H1 (cell line): ENCODE measurements at regions not wholly inside any gene's neighbourhood (a gene's known extent, or its start where the extent isn't known, plus 50 kb on each side); places are given as distances from the start of the nearest gene placed in this dataset.

Source experiments
- CTCF ChIA-PET: fragments of 300-600 bp; sonication (Branson Sonifier 250); formaldehyde crosslinking; loops from one replicate; lab custom pipeline; 2021; ENCODE audit not compliant: partially characterized antibody; lab: Charles Lee
- POLR2A ChIA-PET: fragments of 300-600 bp; sonication (Branson Sonifier 250); formaldehyde crosslinking; loops from one replicate; lab custom pipeline; 2021; ENCODE audit warnings: inconsistent platforms; ENCODE audit not compliant: partially characterized antibody; lab: Charles Lee
- DNase-seq, 2 experiments: peaks; one replicate each; pipeline versions ENCODE4 v3.0.0 to v3.0.0-alpha.2; 2010 to 2022; ENCODE audit warnings: low spot score in 2 of 2, low read depth in 1 of 2, mixed read lengths in 1 of 2
- FAIRE-seq: peaks from 2 replicates; lab custom pipeline; 2011; peaks lifted over from hg19 to GRCh38; lab: Jason Lieb, UNC
- H2AFZ ChIP-seq: 2 replicates; pipeline ENCODE4 v1.8.1; 2012; ENCODE audit warnings: low read length, inconsistent platforms
- H2AK5ac ChIP-seq: 2 replicates; pipeline ENCODE4 v1.6.1; 2013; ENCODE audit warnings: low read depth, low read length
- H2BK120ac ChIP-seq: replicated peaks from 2 replicates; pipeline ENCODE3; 2013; ENCODE audit warnings: low read depth, low read length, inconsistent platforms
- H2BK12ac ChIP-seq: 2 replicates; pipeline ENCODE4 v1.6.1; 2013; ENCODE audit warnings: low read depth, low read length
- H2BK15ac ChIP-seq: 2 replicates; pipeline ENCODE4 v1.6.1; 2013; ENCODE audit warnings: low read length
- H2BK20ac ChIP-seq: 2 replicates; pipeline ENCODE4 v1.6.1; 2013; ENCODE audit warnings: low read length
- H2BK5ac ChIP-seq: 2 replicates; pipeline ENCODE4 v1.6.1; 2013; ENCODE audit warnings: low read depth, low read length
- H3K14ac ChIP-seq: 2 replicates; pipeline ENCODE4 v1.6.1; 2013; ENCODE audit warnings: inconsistent platforms; ENCODE audit not compliant: insufficient read length
- H3K18ac ChIP-seq: 2 replicates; pipeline ENCODE4 v1.6.1; 2013; ENCODE audit warnings: low read length; ENCODE audit errors: extremely low read depth
- H3K23ac ChIP-seq: 2 replicates; pipeline ENCODE4 v1.6.1; 2013; ENCODE audit warnings: inconsistent platforms; ENCODE audit not compliant: insufficient read length
- H3K23me2 ChIP-seq: 2 replicates; pipeline ENCODE4 v1.6.1; 2013; ENCODE audit warnings: low read depth, low read length
- H3K27ac ChIP-seq: 2 replicates; pipeline ENCODE4 v1.6.1; 2011; ENCODE audit warnings: low read depth, low read length, inconsistent platforms
- H3K27me3 ChIP-seq, 4 experiments: replicated peaks in 1 of 4; 1 replicate in 1 of 4; 2 replicates in 3 of 4; pipeline versions ENCODE4 v1.6.1 to v1.8.1; 2011 to 2013; ENCODE audit warnings: low read length in 3 of 4, mild to moderate bottlenecking in 3 of 4, inconsistent platforms in 2 of 4, mixed read lengths in 2 of 4, moderate library complexity in 1 of 4; ENCODE audit not compliant: control insufficient read depth in 3 of 4, insufficient read depth in 3 of 4; ENCODE audit errors: extremely low read depth in 1 of 4
- H3K36me3 ChIP-seq, 4 experiments: 2 replicates each; pipeline versions ENCODE4 v1.6.1 to v1.8.1; 2011 to 2013; ENCODE audit warnings: mild to moderate bottlenecking in 4 of 4, low read length in 3 of 4, moderate library complexity in 2 of 4, control low read depth in 1 of 4, inconsistent platforms in 1 of 4; ENCODE audit not compliant: insufficient read depth in 4 of 4, control insufficient read depth in 2 of 4
- H3K4ac ChIP-seq: replicated peaks from 2 replicates; pipeline ENCODE3; 2013; ENCODE audit warnings: low read length, low read depth, mixed read lengths, inconsistent platforms; ENCODE audit not compliant: insufficient read length
- H3K4me1 ChIP-seq, 4 experiments: replicated peaks in 1 of 4; 1 replicate in 1 of 4; 2 replicates in 3 of 4; pipeline versions ENCODE4 v1.6.1 to v1.8.1; 2011 to 2013; ENCODE audit warnings: low read length in 3 of 4, inconsistent platforms in 2 of 4, mixed read lengths in 1 of 4; ENCODE audit not compliant: insufficient read depth in 4 of 4, control insufficient read depth in 3 of 4
- H3K4me2 ChIP-seq, 2 experiments: 2 replicates each; pipeline versions ENCODE4 v1.6.1 to v1.8.1; 2011 to 2013; ENCODE audit warnings: low read depth in 2 of 2, low read length in 2 of 2, control low read depth in 1 of 2, inconsistent platforms in 1 of 2, mild to moderate bottlenecking in 1 of 2; ENCODE audit not compliant: insufficient read depth in 1 of 2
- H3K4me3 ChIP-seq, 4 experiments: fragments of 200-600, 300-600 bp in 1 of 4; sonication (generic), shearing (Covaris generic), sonication (Bioruptor Twin) in 1 of 4; 2 replicates each; pipeline versions ENCODE4 v1.5.1 to v1.8.1; 2011 to 2016; ENCODE audit warnings: low read length in 4 of 4, low read depth in 3 of 4, control low read depth in 2 of 4, inconsistent platforms in 2 of 4, mild to moderate bottlenecking in 2 of 4, mixed read lengths in 1 of 4, moderate library complexity in 1 of 4; ENCODE audit not compliant: insufficient read depth in 2 of 4; ENCODE audit errors: extremely low read depth in 1 of 4
- H3K56ac ChIP-seq: replicated peaks from 2 replicates; pipeline ENCODE3; 2013; ENCODE audit warnings: low read depth, mild to moderate bottlenecking, mixed read lengths, low read length, inconsistent platforms; ENCODE audit not compliant: insufficient read length
- H3K79me1 ChIP-seq: 2 replicates; pipeline ENCODE4 v1.6.1; 2013; ENCODE audit warnings: low read depth, low read length, control low read depth
- H3K79me2 ChIP-seq, 2 experiments: 2 replicates each; pipeline versions ENCODE4 v1.6.1 to v1.8.1; 2012 to 2013; ENCODE audit warnings: low read length in 2 of 2, mild to moderate bottlenecking in 2 of 2, inconsistent platforms in 1 of 2; ENCODE audit not compliant: insufficient read depth in 2 of 2, control insufficient read depth in 1 of 2
- H3K9ac ChIP-seq, 4 experiments: replicated peaks in 1 of 4; 1 replicate in 1 of 4; 2 replicates in 3 of 4; pipeline versions ENCODE4 v1.6.1 to v1.8.1; 2011 to 2013; ENCODE audit warnings: low read depth in 3 of 4, low read length in 3 of 4, control low read depth in 2 of 4, mild to moderate bottlenecking in 2 of 4, moderate library complexity in 2 of 4, inconsistent platforms in 1 of 4; ENCODE audit errors: extremely low read depth in 1 of 4
- H3K9me3 ChIP-seq, 2 experiments: 2 replicates each; pipeline versions ENCODE4 v1.6.1 to v1.8.1; 2012 to 2013; ENCODE audit warnings: mild to moderate bottlenecking in 2 of 2, moderate library complexity in 2 of 2, control low read depth in 1 of 2, inconsistent platforms in 1 of 2, low read depth in 1 of 2, low read length in 1 of 2, mixed read lengths in 1 of 2; ENCODE audit not compliant: insufficient read depth in 2 of 2
- H4K20me1 ChIP-seq, 2 experiments: replicated peaks in 1 of 2; 2 replicates each; pipeline versions ENCODE3 to v1.8.1; 2011 to 2013; ENCODE audit warnings: inconsistent platforms in 2 of 2, low read length in 2 of 2, mild to moderate bottlenecking in 1 of 2; ENCODE audit not compliant: insufficient read depth in 2 of 2, control insufficient read depth in 1 of 2
- H4K5ac ChIP-seq: 2 replicates; pipeline ENCODE4 v1.6.1; 2013; ENCODE audit warnings: low read length, low read depth, mixed read lengths, inconsistent platforms; ENCODE audit not compliant: insufficient read length
- H4K8ac ChIP-seq: 2 replicates; pipeline ENCODE4 v1.8.0; 2013; ENCODE audit warnings: mild to moderate bottlenecking, moderate library complexity, low read length, inconsistent platforms; ENCODE audit not compliant: insufficient read depth; ENCODE audit errors: extremely low read depth
- H4K91ac ChIP-seq: replicated peaks from 2 replicates; pipeline ENCODE3; 2013; ENCODE audit warnings: low read length, mixed read lengths, inconsistent platforms; ENCODE audit not compliant: insufficient read length
- ATF3 ChIP-seq: IDR thresholded peaks from 2 replicates; pipeline ENCODE4 v1.6.1; 2011; ENCODE audit warnings: low read depth, mild to moderate bottlenecking, low read length; ENCODE audit not compliant: insufficient read depth
- E2F6 ChIP-seq: IDR thresholded peaks from 2 replicates; pipeline ENCODE4 v1.6.1; 2012; ENCODE audit warnings: inconsistent platforms
- EZH2 ChIP-seq: fragments of 200-600 bp; sonication (generic); IDR thresholded peaks from 2 replicates; pipeline ENCODE4 v1.7.1; 2012; ENCODE audit warnings: low read depth, mild to moderate bottlenecking, moderate library complexity, low read length, inconsistent platforms; ENCODE audit not compliant: severe bottlenecking
- HDAC2 ChIP-seq, 2 experiments: fragments of 300-600 bp in 1 of 2; sonication (generic) in 1 of 2; IDR thresholded peaks; 2 replicates each; pipeline ENCODE4 v1.6.1; 2011 to 2012; ENCODE audit warnings: low read depth in 2 of 2, low read length in 2 of 2, mild to moderate bottlenecking in 2 of 2, moderate library complexity in 2 of 2, borderline replicate concordance in 1 of 2, inconsistent platforms in 1 of 2
- HDAC6 ChIP-seq: IDR thresholded peaks from one replicate; pipeline ENCODE4 v1.7.1; 2012; ENCODE audit warnings: low read depth, mild to moderate bottlenecking, inconsistent platforms, low read length, moderate library complexity
- JUN ChIP-seq: IDR thresholded peaks from 2 replicates; pipeline ENCODE4 v1.6.1; 2011; ENCODE audit warnings: low read depth, mild to moderate bottlenecking, improper control_type of control experiment, low read length
- SP4 ChIP-seq: IDR thresholded peaks from 2 replicates; pipeline ENCODE4 v1.6.1; 2012; ENCODE audit warnings: low read length, inconsistent platforms
- SUZ12 ChIP-seq: fragments of 200-600 bp; sonication (generic); IDR thresholded peaks from 2 replicates; pipeline ENCODE4 v1.6.1; 2012; ENCODE audit warnings: mild to moderate bottlenecking, inconsistent platforms, low read length, moderate library complexity, mixed read lengths
- TBP ChIP-seq: IDR thresholded peaks from 2 replicates; pipeline ENCODE4 v1.6.1; 2011; ENCODE audit warnings: low read depth, low read length, improper control_type of control experiment
- TEAD4 ChIP-seq: IDR thresholded peaks from 2 replicates; pipeline ENCODE4 v1.6.1; 2012; ENCODE audit warnings: low read depth, low read length, inconsistent platforms, mixed read lengths
- WGBS, 2 experiments: shearing (Covaris generic) in 1 of 2; methylation state at CpG; one replicate each; pipeline versions ENCODE4 v1.1.6 to v1.1.7; 2013 to 2015; ENCODE audit warnings: low lambda C conversion rate in 2 of 2, mixed read lengths in 2 of 2, inconsistent platforms in 1 of 2, low coverage in 1 of 2, missing lambda C conversion rate in 1 of 2; ENCODE audit not compliant: insufficient replicate concordance in 2 of 2, insufficient coverage in 1 of 2, insufficient read length in 1 of 2; ENCODE audit errors: extremely low coverage in 1 of 2, missing lambda C conversion rate in 1 of 2; 5-methylcytosine and 5-hydroxymethylcytosine counted together

GRCh38 chr13:109666656-109667055, 119.7 kb downstream of the IRS2 start:
- H4K91ac ChIP-seq = no peak overlapping the region
- no peak overlapping the region for H3K4me3 ChIP-seq
- peaks cover 0 to 8% (median 4%) of the 10 kb centered on the region in 4 experiments; a peak in 4 of 7 replicates for H3K4me1 ChIP-seq
- H3K18ac ChIP-seq = no peak overlapping the region
- no peak overlapping the region for H3K27ac ChIP-seq
- H3K4ac ChIP-seq = no peak overlapping the region
- no peaks in the 10 kb centered on the region for H3K9me3 ChIP-seq
- H3K9ac ChIP-seq = no peak overlapping the region
- no peak overlapping the region for H2AFZ ChIP-seq
- CTCF ChIA-PET = no interaction called here
- no peak overlapping the region for H3K56ac ChIP-seq
- H3K23ac ChIP-seq = no peak overlapping the region
- H3K27me3 ChIP-seq = no peaks in the 10 kb centered on the region; a peak in 1 of 7 replicates
- H3K14ac ChIP-seq = no peak overlapping the region
- FAIRE-seq (no peak), DNase-seq (no peak)
- TF ChIP-seq HDAC2 (IDR thresholded peaks at IDR 0.05; ENCODE audit: borderline replicate concordance in 1 of 2, low read depth in 2 of 2, low read length in 2 of 2) (no peak), E2F6 (no peak), TEAD4 (no peak), JUN (no peak), EZH2 (no peak), TBP (no peak), SUZ12 (no peak), HDAC6 (no peak), SP4 (no peak), ATF3 (no peak)
- no peak overlapping the region for H2BK15ac ChIP-seq
- H2BK120ac ChIP-seq = no peak overlapping the region
- no peak overlapping the region for H2BK12ac ChIP-seq
- no peaks in the 10 kb centered on the region for H3K23me2 ChIP-seq
- no peak overlapping the region for H2BK5ac ChIP-seq
- no peak overlapping the region for H2AK5ac ChIP-seq
- no peaks in the 10 kb centered on the region for H4K20me1 ChIP-seq
- no peak overlapping the region for H4K5ac ChIP-seq
- no peaks in the 10 kb centered on the region for H3K79me2 ChIP-seq
- no peak overlapping the region for H4K8ac ChIP-seq
- WGBS, 2 experiments = 83% methylated on average over 8 of the region's 8 CpGs; no CpG with 5 or more reads in 1 of the 2 experiments
- H3K4me2 ChIP-seq = no peak overlapping the region
- POLR2A ChIA-PET = no interaction called here
- H3K79me1 ChIP-seq = no peaks in the 10 kb centered on the region
- no peak overlapping the region for H2BK20ac ChIP-seq
- H3K36me3 ChIP-seq = no peaks in the 10 kb centered on the region
